ENCODE measurements at regions not wholly inside any gene's neighbourhood (a gene's known extent, or its start where the extent isn't known, plus 50 kb on each side); places are given as distances from the start of the nearest gene placed in this dataset.
"Not testable (repeated sequence)": the region's sequence is repeated elsewhere in the genome, so short reads cannot be mapped to it uniquely, and the experiment has no call there.

GRCh38 chr1:79519084-79519760 is 512.7 kb upstream of the ADGRL4 start:
- no peak overlapping the region for H3K27ac ChIP-seq
- TF ChIP-seq CTCF (IDR thresholded peaks at IDR 0.05), result no peak
- TF ChIP-seq ZFX (IDR thresholded peaks at IDR 0.05; ENCODE audit: borderline replicate concordance), result no peak

- H3K27ac ChIP-seq, result peak overlapping the region; percentile 57
- no peak for TF ChIP-seq ZFX (IDR thresholded peaks at IDR 0.05; ENCODE audit: borderline replicate concordance)
- TF ChIP-seq CTCF (IDR thresholded peaks at IDR 0.05), result no peak
These were observed 511.1 kb upstream of the ADGRL4 start for GRCh38 chr1:79517470-79518224.

- TF ChIP-seq CTCF (IDR thresholded peaks at IDR 0.05) (no peak), ZFX (IDR thresholded peaks at IDR 0.05; ENCODE audit: borderline replicate concordance) (no peak)
- no peak overlapping the region for H3K27ac ChIP-seq
These were observed 501.2 kb upstream of the ADGRL4 start for GRCh38 chr1:79507770-79508169.

- TF ChIP-seq ZFX (IDR thresholded peaks at IDR 0.05; ENCODE audit: borderline replicate concordance), result no peak
- no peak for TF ChIP-seq CTCF (IDR thresholded peaks at IDR 0.05)
- H3K27ac ChIP-seq, result no peak overlapping the region
These were observed 494.6 kb upstream of the ADGRL4 start for GRCh38 chr1:79501153-79501552.

- TF ChIP-seq ZFX (IDR thresholded peaks at IDR 0.05; ENCODE audit: borderline replicate concordance) (no peak), CTCF (IDR thresholded peaks at IDR 0.05) (no peak)
- H3K27ac ChIP-seq, result no peak overlapping the region
These were observed 493.0 kb upstream of the ADGRL4 start for GRCh38 chr1:79499541-79499940.

GRCh38 chr1:79497193-79497773 is 490.8 kb upstream of the ADGRL4 start:
- TF ChIP-seq CTCF (IDR thresholded peaks at IDR 0.05) (peak; percentile 94), ZFX (IDR thresholded peaks at IDR 0.05; ENCODE audit: borderline replicate concordance) (no peak)

GRCh38 chr1:79496129-79496528 is 489.6 kb upstream of the ADGRL4 start:
- TF ChIP-seq CTCF (IDR thresholded peaks at IDR 0.05), result no peak
- TF ChIP-seq ZFX (IDR thresholded peaks at IDR 0.05; ENCODE audit: borderline replicate concordance), result no peak

More at GRCh38 chr1:79497193-79497773, 490.8 kb upstream of the ADGRL4 start:
- H3K27ac ChIP-seq, result no peak overlapping the region

GRCh38 chr1:79493702-79494101 is 487.2 kb upstream of the ADGRL4 start:
- not testable (repeated sequence) for H3K27ac ChIP-seq

More at GRCh38 chr1:79496129-79496528, 489.6 kb upstream of the ADGRL4 start:
- no peak overlapping the region for H3K27ac ChIP-seq

GRCh38 chr1:79488572-79489121 is 482.1 kb upstream of the ADGRL4 start:
- H3K27ac ChIP-seq, result not testable (repeated sequence)
